SK-N-SH (cell line): ENCODE measurements at regions not wholly inside any gene's neighbourhood (a gene's known extent, or its start where the extent isn't known, plus 50 kb on each side); places are given as distances from the start of the nearest gene placed in this dataset.

Experiments
- CTCF ChIA-PET: fragments of 300-600, 350-600 bp; formaldehyde crosslinking; extraction: SDS; loops from one replicate; lab custom pipeline; 2021; lab: Yijun Ruan, JAX
- POLR2A ChIA-PET: fragments of 350-600 bp; sonication (Branson Sonifier 250); formaldehyde crosslinking; extraction: SDS; loops from one replicate; lab custom pipeline; 2020; ENCODE audit warnings: antibody characterized with exemption, inconsistent platforms; lab: Yijun Ruan, JAX
- DNase-seq: peaks from one replicate; pipeline ENCODE4 v3.0.0; 2012
- H2AFZ ChIP-seq: fragments of 200-600 bp; sonication (generic); 2 replicates; pipeline ENCODE4 v1.8.1; 2016; ENCODE audit warnings: antibody characterized with exemption, mild to moderate bottlenecking, low read depth
- H3F3A ChIP-seq: fragments of 200-600 bp; sonication (generic); replicated peaks from 2 replicates; pipeline ENCODE3; 2016; ENCODE audit warnings: antibody characterized with exemption, mild to moderate bottlenecking; ENCODE audit not compliant: insufficient read depth
- H3K27ac ChIP-seq, 2 experiments: fragments of 200-500 bp in 1 of 2; fragments of 200-600 bp in 1 of 2; sonication (Bioruptor generic) in 1 of 2; sonication (generic), shearing (Covaris generic) in 1 of 2; 2 replicates each; pipeline versions ENCODE4 v1.5.1 to v1.6.1; 2014 to 2016; ENCODE audit warnings: low read depth in 2 of 2, inconsistent platforms in 1 of 2, low read length in 1 of 2, mild to moderate bottlenecking in 1 of 2, mixed read lengths in 1 of 2
- H3K27me3 ChIP-seq: fragments of 200-600 bp; sonication (generic), shearing (Covaris generic); 2 replicates; pipeline ENCODE4 v1.6.1; 2016; ENCODE audit warnings: mixed run types; ENCODE audit not compliant: insufficient read depth
- H3K36me3 ChIP-seq, 2 experiments: fragments of 200-500 bp in 1 of 2; fragments of 200-600 bp in 1 of 2; sonication (Bioruptor generic) in 1 of 2; sonication (generic) in 1 of 2; replicated peaks in 1 of 2; 2 replicates each; pipeline versions ENCODE3 to v1.5.1; 2014 to 2016; ENCODE audit warnings: low read length in 1 of 2, mild to moderate bottlenecking in 1 of 2; ENCODE audit not compliant: insufficient read depth in 2 of 2, control insufficient read depth in 1 of 2
- H3K4me1 ChIP-seq, 2 experiments: fragments of 200-500 bp in 1 of 2; fragments of 200-600 bp in 1 of 2; sonication (Bioruptor generic) in 1 of 2; sonication (generic), shearing (Covaris generic) in 1 of 2; 2 replicates each; pipeline versions ENCODE4 v1.5.1 to v1.6.1; 2014 to 2016; ENCODE audit warnings: low read depth in 1 of 2, low read length in 1 of 2, mixed run types in 1 of 2; ENCODE audit not compliant: insufficient read depth in 2 of 2, control insufficient read depth in 1 of 2
- H3K4me2 ChIP-seq: fragments of 200-600 bp; sonication (generic), shearing (Covaris generic); 2 replicates; pipeline ENCODE4 v1.6.1; 2017; ENCODE audit warnings: mixed run types
- H3K4me3 ChIP-seq, 2 experiments: fragments of 200-500 bp in 1 of 2; fragments of 200-600 bp in 1 of 2; sonication (Bioruptor generic) in 1 of 2; sonication (generic), shearing (Covaris generic) in 1 of 2; 2 replicates each; pipeline versions ENCODE4 v1.5.1 to v1.8.1; 2014 to 2016; ENCODE audit warnings: low read depth in 2 of 2, inconsistent platforms in 1 of 2, low read length in 1 of 2, mild to moderate bottlenecking in 1 of 2, mixed read lengths in 1 of 2, moderate library complexity in 1 of 2
- H3K79me2 ChIP-seq: fragments of 200-600 bp; sonication (generic); 2 replicates; pipeline ENCODE4 v1.8.1; 2017; ENCODE audit warnings: mild to moderate bottlenecking; ENCODE audit not compliant: insufficient read depth
- H3K9ac ChIP-seq: fragments of 200-600 bp; sonication (generic); 2 replicates; pipeline ENCODE4 v1.6.1; 2017; ENCODE audit warnings: mixed run types
- H3K9me2 ChIP-seq: fragments of 200-600 bp; sonication (generic); 2 replicates; pipeline ENCODE4 v1.6.1; 2017; ENCODE audit warnings: mixed run types
- H3K9me3 ChIP-seq: fragments of 200-600 bp; sonication (generic); 2 replicates; pipeline ENCODE4 v1.6.1; 2017; ENCODE audit warnings: mixed run types, mild to moderate bottlenecking, moderate library complexity
- H4K20me1 ChIP-seq: fragments of 200-600 bp; sonication (generic); 2 replicates; pipeline ENCODE4 v1.6.1; 2017; ENCODE audit warnings: mild to moderate bottlenecking, mixed run types; ENCODE audit not compliant: insufficient read depth
- FOXJ3 ChIP-seq: sonication (generic); formaldehyde crosslinking; IDR thresholded peaks from 2 replicates; pipeline ENCODE4 v1.5.1; 2020; ENCODE audit warnings: mild to moderate bottlenecking, missing genetic modification reagents
- FOXM1 ChIP-seq: IDR thresholded peaks from 2 replicates; pipeline ENCODE4 v1.4.0; 2012; ENCODE audit warnings: low read depth, mild to moderate bottlenecking
- GABPA ChIP-seq: IDR thresholded peaks from 2 replicates; pipeline ENCODE4 v1.4.0; 2012; ENCODE audit warnings: low read depth, mild to moderate bottlenecking
- GATA2 ChIP-seq: sonication (generic); formaldehyde crosslinking; IDR thresholded peaks from 2 replicates; pipeline ENCODE4 v1.5.0; 2020; ENCODE audit warnings: mild to moderate bottlenecking, missing genetic modification reagents
- MEF2A ChIP-seq: IDR thresholded peaks from 2 replicates; pipeline ENCODE4 v1.4.0; 2012; ENCODE audit warnings: low read depth, borderline replicate concordance
- NFIC ChIP-seq: IDR thresholded peaks from 2 replicates; pipeline ENCODE4 v1.4.0; 2012; ENCODE audit warnings: borderline replicate concordance
- RAD21 ChIP-seq: IDR thresholded peaks from 2 replicates; pipeline ENCODE4 v1.6.1; 2012; ENCODE audit warnings: mild to moderate bottlenecking, low read length
- RCOR1 ChIP-seq: fragments of 150-350 bp; IDR thresholded peaks from 2 replicates; pipeline ENCODE4 v1.6.1; 2017; ENCODE audit warnings: antibody characterized with exemption, low read length
- REST ChIP-seq: IDR thresholded peaks from 2 replicates; pipeline ENCODE4 v1.6.1; 2012; ENCODE audit warnings: mild to moderate bottlenecking, low read depth, low read length, moderate library complexity
- RXRA ChIP-seq: IDR thresholded peaks from 2 replicates; pipeline ENCODE4 v1.4.0; 2012; ENCODE audit warnings: low read depth, mild to moderate bottlenecking, borderline replicate concordance
- SIN3A ChIP-seq: IDR thresholded peaks from 2 replicates; pipeline ENCODE4 v1.6.1; 2012; ENCODE audit warnings: low read depth, mild to moderate bottlenecking, low read length, moderate library complexity, borderline replicate concordance
- USF2 ChIP-seq: fragments of 150-350 bp; IDR thresholded peaks from 2 replicates; pipeline ENCODE4 v1.6.1; 2017; ENCODE audit warnings: antibody characterized with exemption, low read length, low read depth, borderline replicate concordance
- WGBS: methylation state at CpG from one replicate; pipeline ENCODE4 v1.1.6; 2017; ENCODE audit warnings: low lambda C conversion rate; 5-methylcytosine and 5-hydroxymethylcytosine counted together

- Histone ChIP-seq H3F3A (no peaks in the 10 kb centered on the region), H3K4me2 (no peak overlapping the region), H3K4me3 (no peak overlapping the region), H3K9ac (no peak overlapping the region), H3K9me3 (no peaks in the 10 kb centered on the region), H4K20me1 (no peaks in the 10 kb centered on the region), H3K4me1 (no peaks in the 10 kb centered on the region), H3K9me2 (no peaks in the 10 kb centered on the region), H3K36me3 (no peaks in the 10 kb centered on the region), H3K79me2 (no peaks in the 10 kb centered on the region)
- POLR2A ChIA-PET, result no interaction called here
- WGBS, result 1% methylated on average over 3 of the region's 3 CpGs
- CTCF ChIA-PET, result interaction anchor here (1.2 kb wide), 1 partner anchor 20 kb away, joined by 3 read pairs; no protein-coding TSS in a partner anchor
- TF ChIP-seq GATA2, result no peak
- TF ChIP-seq, all 33 proteins: peak for 0
- Histone ChIP-seq H3K27ac (no peak overlapping the region), H2AFZ (no peak overlapping the region), H3K27me3 (no peaks in the 10 kb centered on the region)
- no peak for DNase-seq
These were observed 530.6 kb downstream of the TFEC start for GRCh38 chr7:115499956-115500355.

- no peak overlapping the region for H3K9ac ChIP-seq
- no peaks in the 10 kb centered on the region for H3K4me1 ChIP-seq
- TF ChIP-seq FOXM1, result no peak
- no peak for TF ChIP-seq RCOR1
- no peak for TF ChIP-seq SIN3A
- TF ChIP-seq GABPA, result no peak
- no peak for TF ChIP-seq REST
- TF ChIP-seq USF2, result no peak
- no peak for TF ChIP-seq RAD21
- no peak for TF ChIP-seq GATA2
- no peak for TF ChIP-seq MEF2A
- no peak for TF ChIP-seq FOXJ3
- TF ChIP-seq RXRA, result no peak
- TF ChIP-seq NFIC, result no peak
- WGBS, result 6% methylated on average over 5 of the region's 5 CpGs
- H2AFZ ChIP-seq, result no peak overlapping the region
- ChIA-PET POLR2A (no interaction called here), CTCF (no interaction called here)
- 0 out of 2 replicates have a peak, but pooled peaks cover 3% of the 10 kb centered on the region for H3K9me2 ChIP-seq
- no peak for DNase-seq
- no peaks in the 10 kb centered on the region for H3K27me3 ChIP-seq
- H4K20me1 ChIP-seq, result no peaks in the 10 kb centered on the region
- no peaks in the 10 kb centered on the region for H3K79me2 ChIP-seq
- H3K4me2 ChIP-seq, result no peak overlapping the region
- no peak overlapping the region for H3K27ac ChIP-seq
- H3K4me3 ChIP-seq, result no peak overlapping the region
- H3K9me3 ChIP-seq, result no peaks in the 10 kb centered on the region
- no peaks in the 10 kb centered on the region for H3K36me3 ChIP-seq
- H3F3A ChIP-seq, result no peaks in the 10 kb centered on the region
These were observed 534.6 kb downstream of the TFEC start for GRCh38 chr7:115496006-115496405.
